IMR-90 (cell line): ENCODE measurements at regions not wholly inside any gene's neighbourhood (a gene's known extent, or its start where the extent isn't known, plus 50 kb on each side); places are given as distances from the start of the nearest gene placed in this dataset.

Experiments
- ATAC-seq: fragments of 200-7000 bp; cut with Tn5 transposase; 2 replicates; pipeline ENCODE4 v1.9.1; 2020; ENCODE audit warnings: low read depth, mild to moderate bottlenecking, moderate library complexity
- BruUV-seq: library from RNA; stranded (reverse); fragments of 400-500 nt; replicated peaks from 2 replicates; lab custom pipeline; 2021; lab: Mats Ljungman, UMichigan
- CTCF ChIA-PET: fragments of 300-600 bp; formaldehyde crosslinking; extraction: SDS; loops from one replicate; lab custom pipeline; 2021; ENCODE audit warnings: antibody characterized with exemption; lab: Yijun Ruan, JAX
- POLR2A ChIA-PET: fragments of 300-600 bp; sonication (Branson Sonifier 250); formaldehyde crosslinking; loops from one replicate; lab custom pipeline; 2022; ENCODE audit warnings: antibody characterized with exemption; ENCODE audit not compliant: unreplicated experiment; lab: Charles Lee
- DNase-seq: peaks from one replicate; pipeline ENCODE4 v3.0.0; 2013
- H2AFZ ChIP-seq: replicated peaks from 2 replicates; pipeline ENCODE3; 2013; ENCODE audit warnings: low read length, mild to moderate bottlenecking; ENCODE audit not compliant: poor library complexity
- H2AK5ac ChIP-seq: 2 replicates; pipeline ENCODE4 v1.6.1; 2013; ENCODE audit warnings: low read depth, low read length, inconsistent platforms
- H2AK9ac ChIP-seq: replicated peaks from 2 replicates; pipeline ENCODE3; 2013; ENCODE audit warnings: mild to moderate bottlenecking, low read depth, low read length, moderate library complexity; ENCODE audit not compliant: poor library complexity
- H2BK120ac ChIP-seq: 2 replicates; pipeline ENCODE4 v1.6.1; 2013; ENCODE audit warnings: low read depth, low read length, inconsistent platforms
- H2BK15ac ChIP-seq: 3 replicates; pipeline ENCODE4 v1.6.1; 2013; ENCODE audit warnings: low read depth, low read length, inconsistent platforms
- H2BK20ac ChIP-seq: 2 replicates; pipeline ENCODE4 v1.6.1; 2013; ENCODE audit warnings: low read depth, mild to moderate bottlenecking, inconsistent platforms, low read length, moderate library complexity
- H2BK5ac ChIP-seq: 2 replicates; pipeline ENCODE4 v1.6.1; 2013; ENCODE audit warnings: mild to moderate bottlenecking, low read depth, low read length, inconsistent platforms; ENCODE audit not compliant: poor library complexity, severe bottlenecking
- H3K14ac ChIP-seq: replicated peaks from 2 replicates; pipeline ENCODE4 v1.6.1; 2013; ENCODE audit warnings: low read depth, low read length, inconsistent platforms
- H3K18ac ChIP-seq: 2 replicates; pipeline ENCODE4 v1.6.1; 2013; ENCODE audit warnings: low read depth, low read length, control low read depth
- H3K23ac ChIP-seq: 2 replicates; pipeline ENCODE4 v1.6.1; 2013; ENCODE audit warnings: low read depth, low read length, inconsistent platforms
- H3K27ac ChIP-seq: 2 replicates; pipeline ENCODE4 v1.5.1; 2013; ENCODE audit warnings: mild to moderate bottlenecking, control low read depth, low read length; ENCODE audit not compliant: insufficient read depth
- H3K27me3 ChIP-seq: 2 replicates; pipeline ENCODE4 v1.6.1; 2013; ENCODE audit warnings: low read length; ENCODE audit not compliant: control insufficient read depth, insufficient read depth
- H3K36me3 ChIP-seq: 2 replicates; pipeline ENCODE4 v1.6.1; 2013; ENCODE audit warnings: low read length, mixed read lengths; ENCODE audit not compliant: control insufficient read depth, insufficient read depth
- H3K4ac ChIP-seq: 2 replicates; pipeline ENCODE4 v1.6.1; 2013; ENCODE audit warnings: low read depth, low read length, inconsistent platforms
- H3K4me1 ChIP-seq: 2 replicates; pipeline ENCODE4 v1.6.1; 2013; ENCODE audit warnings: low read length, mixed read lengths; ENCODE audit not compliant: control insufficient read depth, insufficient read depth
- H3K4me2 ChIP-seq: 2 replicates; pipeline ENCODE4 v1.6.1; 2013; ENCODE audit warnings: low read depth, mild to moderate bottlenecking, control low read depth, low read length, moderate library complexity
- H3K4me3 ChIP-seq: 2 replicates; pipeline ENCODE4 v1.5.1; 2013; ENCODE audit warnings: low read depth, mild to moderate bottlenecking, control low read depth, low read length, moderate library complexity; ENCODE audit not compliant: insufficient read depth
- H3K56ac ChIP-seq: 2 replicates; pipeline ENCODE4 v1.6.1; 2013; ENCODE audit warnings: low read length, inconsistent platforms; ENCODE audit not compliant: insufficient read depth; ENCODE audit errors: extremely low read depth
- H3K79me1 ChIP-seq, 2 experiments: 2 replicates each; pipeline ENCODE4 v1.6.1; 2013; ENCODE audit warnings: low read length in 2 of 2, inconsistent platforms in 1 of 2, low read depth in 1 of 2
- H3K9ac ChIP-seq: 2 replicates; pipeline ENCODE4 v1.6.1; 2013; ENCODE audit warnings: low read depth, low read length, control low read depth
- H3K9me1 ChIP-seq: 2 replicates; pipeline ENCODE4 v1.6.1; 2013; ENCODE audit warnings: low read length, inconsistent platforms; ENCODE audit not compliant: insufficient read depth
- H3K9me3 ChIP-seq: 2 replicates; pipeline ENCODE4 v1.6.1; 2013; ENCODE audit warnings: low read length; ENCODE audit not compliant: control insufficient read depth, insufficient read depth
- H4K20me1 ChIP-seq: 2 replicates; pipeline ENCODE4 v1.6.1; 2013; ENCODE audit warnings: low read length, inconsistent platforms; ENCODE audit not compliant: insufficient read depth
- H4K5ac ChIP-seq: 2 replicates; pipeline ENCODE4 v1.6.1; 2013; ENCODE audit warnings: mild to moderate bottlenecking, low read depth, low read length, control low read depth
- H4K8ac ChIP-seq, 2 experiments: 2 replicates each; pipeline ENCODE4 v1.6.1; 2013; ENCODE audit warnings: low read depth in 2 of 2, low read length in 2 of 2, control low read depth in 1 of 2, inconsistent platforms in 1 of 2
- H4K91ac ChIP-seq: 2 replicates; pipeline ENCODE4 v1.6.1; 2013; ENCODE audit warnings: low read depth, low read length, inconsistent platforms; ENCODE audit not compliant: insufficient read depth
- BHLHE40 ChIP-seq: fragments of 150-350 bp; IDR thresholded peaks from 2 replicates; pipeline ENCODE4 v1.6.1; 2016; ENCODE audit warnings: mild to moderate bottlenecking, low read depth, low read length
- CHD1 ChIP-seq: IDR thresholded peaks from 2 replicates; pipeline ENCODE4 v1.6.1; 2012; ENCODE audit warnings: low read depth, low read length, improper control_type of control experiment
- FOS ChIP-seq: fragments of 150-350 bp; IDR thresholded peaks from 2 replicates; pipeline ENCODE4 v1.6.1; 2016; ENCODE audit warnings: low read depth, low read length
- RAD21 ChIP-seq: IDR thresholded peaks from 2 replicates; pipeline ENCODE4 v1.6.1; 2012; ENCODE audit warnings: low read length, improper control_type of control experiment
- RFX5 ChIP-seq: IDR thresholded peaks from 2 replicates; pipeline ENCODE4 v1.8.0; 2012; ENCODE audit warnings: low read depth, mild to moderate bottlenecking, low read length, moderate library complexity
- SMC3 ChIP-seq: fragments of 150-350 bp; IDR thresholded peaks from 2 replicates; pipeline ENCODE4 v1.6.1; 2016; ENCODE audit warnings: low read depth, mild to moderate bottlenecking, antibody characterized with exemption, low read length, moderate library complexity
- WGBS, 2 experiments: methylation state at CpG; one replicate each; pipeline versions ENCODE4 v1.1.5 to v1.1.7; 2013; ENCODE audit warnings: missing lambda C conversion rate in 2 of 2; ENCODE audit not compliant: insufficient read length in 1 of 2; ENCODE audit errors: extremely low coverage in 2 of 2; 5-methylcytosine and 5-hydroxymethylcytosine counted together
- dilution Hi-C: fragments of 300-500 bp; cut with HindIII; formaldehyde crosslinking; loops from one replicate; pipeline ENCODE4 v1.14.3; 2018; ENCODE audit warnings: low sequenced_read_pairs; ENCODE audit not compliant: unreplicated experiment
- in situ Hi-C: fragments of 300-500 bp; cut with MboI; formaldehyde crosslinking; loops from 3 replicates; pipeline ENCODE4 v1.14.3; 2019; ENCODE audit warnings: low sequenced_read_pairs, inconsistent platforms, mixed read lengths
- intact Hi-C: fragments of 100-400 bp; cut with micrococcal nuclease; formaldehyde crosslinking; loops from 2 replicates; pipeline ENCODE4 v1.10.0; 2022

DNA sequence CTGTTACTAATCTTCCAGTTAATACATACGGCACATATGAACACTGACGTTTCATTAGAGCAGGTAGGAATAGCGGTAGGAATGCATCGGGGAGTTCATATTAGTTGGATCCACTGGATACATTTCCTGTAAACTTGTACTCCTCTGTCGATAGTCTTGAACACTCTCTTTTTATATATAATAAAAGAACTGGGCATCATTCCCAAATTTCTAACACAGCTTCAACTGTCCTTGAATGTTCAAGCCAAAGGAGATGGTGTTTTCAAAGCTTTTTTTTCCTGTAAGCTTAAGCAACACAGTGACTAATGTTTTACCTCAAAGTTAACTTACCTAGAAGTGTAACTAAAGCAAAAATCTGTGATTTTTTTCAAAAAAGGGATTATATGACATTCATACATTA, 195.3 kb downstream of the UTRN start:
- POLR2A ChIA-PET: no interaction called here
- peaks cover 5% of the 10 kb centered on the region for H3K36me3 ChIP-seq

More for the DNA sequence above, 195.3 kb downstream of the UTRN start:
- no peaks in the 10 kb centered on the region for H4K20me1 ChIP-seq
- H2AFZ ChIP-seq: no peak overlapping the region
- no peak overlapping the region for H3K56ac ChIP-seq
- intact Hi-C loops (loop anchor here (10.0 kb wide), 1 partner anchor 906 kb away; no protein-coding TSS in a partner anchor), in situ Hi-C loops (loop anchor here (5.0 kb wide), 2 partner anchors 193 to 378 kb away; partner anchors contain the start of gene UTRN), dilution Hi-C loops (no loop called here)
- no peak overlapping the region for H3K18ac ChIP-seq
- H3K9ac ChIP-seq: no peak overlapping the region
- no peak overlapping the region for H4K91ac ChIP-seq
- no peak overlapping the region for H2BK20ac ChIP-seq
- H2BK15ac ChIP-seq: no peak overlapping the region
- H3K4me3 ChIP-seq: no peak overlapping the region
- no peak overlapping the region for H4K8ac ChIP-seq
- H2BK5ac ChIP-seq: no peak overlapping the region
- H3K79me1 ChIP-seq: no peaks in the 10 kb centered on the region
- H3K27ac ChIP-seq: no peak overlapping the region
- no peak overlapping the region for H4K5ac ChIP-seq
- no peak overlapping the region for H3K4me2 ChIP-seq
- no peak overlapping the region for H2AK9ac ChIP-seq
- no CpG with 5 or more reads among the region's 5 CpGs for WGBS, 2 experiments
- no peak overlapping the region for H2AK5ac ChIP-seq
- H3K23ac ChIP-seq: no peak overlapping the region
- 0 out of 2 replicates have a peak, but pooled peaks cover 3% of the 10 kb centered on the region for H3K9me1 ChIP-seq
- H3K4me1 ChIP-seq: peaks cover 2% of the 10 kb centered on the region; the same call in 1 of the 2 replicates
- no peak for ATAC-seq
- CTCF ChIA-PET: interaction anchor here (1.1 kb wide), 1 partner anchor 10 kb away, joined by 6 read pairs; no protein-coding TSS in a partner anchor
- H2BK120ac ChIP-seq: no peak overlapping the region
- H3K27me3 ChIP-seq: no peaks in the 10 kb centered on the region
- H3K14ac ChIP-seq: no peak overlapping the region
- BruUV-seq: no TSS peak
- TF ChIP-seq RAD21: no peak
- no peak for TF ChIP-seq CHD1
- TF ChIP-seq RFX5: no peak
- TF ChIP-seq BHLHE40: no peak
- TF ChIP-seq FOS: no peak
- no peak for TF ChIP-seq SMC3
- peak; percentile 26 for DNase-seq
- no peaks in the 10 kb centered on the region for H3K9me3 ChIP-seq
- H3K4ac ChIP-seq: no peak overlapping the region
